A673 (cell line): ENCODE measurements at regions not wholly inside any gene's neighbourhood (a gene's known extent, or its start where the extent isn't known, plus 50 kb on each side); places are given as distances from the start of the nearest gene placed in this dataset.

Experiments
- BruUV-seq: library from RNA; stranded (reverse); fragments of 400-500 nt; replicated peaks from 2 replicates; lab custom pipeline; 2021; lab: Mats Ljungman, UMichigan
- CTCF ChIA-PET: fragments of 300-600 bp; sonication (Branson Sonifier 250); formaldehyde crosslinking; loops from one replicate; lab custom pipeline; 2022; ENCODE audit warnings: antibody characterized with exemption; lab: Charles Lee
- POLR2A ChIA-PET: fragments of 300-600 bp; sonication (Branson Sonifier 250); formaldehyde crosslinking; loops from one replicate; lab custom pipeline; 2022; ENCODE audit warnings: antibody characterized with exemption; ENCODE audit not compliant: low non-redundant PET; lab: Charles Lee
- DNase-seq: peaks from one replicate; pipeline ENCODE4 v3.0.0-alpha.2; 2015; ENCODE audit warnings: low spot score
- H3K27ac ChIP-seq: fragments of 200-600 bp; sonication (generic); 2 replicates; pipeline ENCODE4 v1.5.1; 2016; ENCODE audit warnings: mixed run types, low read depth, mild to moderate bottlenecking, mixed read lengths, antibody characterized with exemption, low read length; ENCODE audit not compliant: poor library complexity, severe bottlenecking
- H3K27me3 ChIP-seq: fragments of 200-600 bp; sonication (generic); replicated peaks from 2 replicates; pipeline ENCODE4 v1.6.1; 2017; ENCODE audit warnings: mixed run types, low read depth, mild to moderate bottlenecking, mixed read lengths, antibody characterized with exemption, low read length; ENCODE audit not compliant: insufficient read depth, poor library complexity
- H3K36me3 ChIP-seq: fragments of 200-600 bp; sonication (generic); 2 replicates; pipeline ENCODE4 v1.6.1; 2016; ENCODE audit warnings: mixed run types, mild to moderate bottlenecking, mixed read lengths, antibody characterized with exemption, low read length; ENCODE audit not compliant: insufficient read depth, poor library complexity, severe bottlenecking
- H3K4me1 ChIP-seq: fragments of 200-600 bp; sonication (generic); 2 replicates; pipeline ENCODE4 v1.6.1; 2017; ENCODE audit warnings: mixed run types, mild to moderate bottlenecking, mixed read lengths, antibody characterized with exemption, low read length; ENCODE audit not compliant: insufficient read depth, poor library complexity, severe bottlenecking
- H3K4me3 ChIP-seq: fragments of 200-600 bp; sonication (generic); 2 replicates; pipeline ENCODE4 v1.5.1; 2016; ENCODE audit warnings: low read depth, mixed run types, mild to moderate bottlenecking, mixed read lengths, low read length; ENCODE audit not compliant: poor library complexity, severe bottlenecking
- H3K9me3 ChIP-seq: fragments of 200-600 bp; sonication (generic); 2 replicates; pipeline ENCODE4 v1.6.1; 2016; ENCODE audit warnings: mixed run types, low read depth, mild to moderate bottlenecking, mixed read lengths, antibody characterized with exemption, low read length; ENCODE audit not compliant: poor library complexity, severe bottlenecking
- EZH2 ChIP-seq: fragments of 200-600 bp; sonication (generic); IDR thresholded peaks from 2 replicates; pipeline ENCODE4 v1.6.1; 2017; ENCODE audit warnings: borderline replicate concordance, low read depth, mild to moderate bottlenecking, mixed read lengths, antibody characterized with exemption, low read length; ENCODE audit not compliant: poor library complexity, severe bottlenecking
- intact Hi-C: fragments of 100-400 bp; cut with micrococcal nuclease; formaldehyde crosslinking; loops from one replicate; pipeline ENCODE4 v1.10.0; 2022; ENCODE audit not compliant: unreplicated experiment
- TF ChIP-seq, protein P1 (sequence below): fragments of 300-800, 200-600 bp; sonication (generic); conservative IDR thresholded peaks from 2 replicates; pipeline ENCODE4 v1.5.1; 2017; ENCODE audit warnings: low read depth, mild to moderate bottlenecking, antibody characterized with exemption, low read length, moderate library complexity, mixed read lengths

DNA sequence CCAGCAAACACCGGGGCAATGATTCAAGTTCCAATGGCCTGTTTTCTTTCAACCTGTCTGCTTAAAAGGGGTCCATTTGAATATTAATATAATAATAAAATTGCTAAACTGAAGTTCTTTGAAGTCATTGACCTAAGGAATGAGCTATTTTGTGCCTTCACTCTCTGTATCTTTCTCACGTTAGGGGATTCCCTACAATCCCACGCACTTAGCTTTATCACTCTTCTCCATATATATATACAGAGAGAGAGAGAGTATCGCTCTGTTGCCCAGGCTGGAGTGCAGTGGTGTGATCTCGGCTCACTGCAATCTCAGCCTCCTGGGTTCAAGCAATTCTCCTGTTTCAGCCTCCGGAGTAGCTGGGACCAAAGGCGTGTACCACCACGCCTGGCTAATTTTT is 83.9 kb upstream of the NWD2 start:
- no TSS peak for BruUV-seq
- intact Hi-C loops, result no loop called here
- no peak overlapping the region for H3K4me3 ChIP-seq
- ChIA-PET CTCF (no interaction called here), POLR2A (no interaction called here)
- no peaks in the 10 kb centered on the region for H3K27me3 ChIP-seq
- H3K4me1 ChIP-seq, result no peaks in the 10 kb centered on the region
- no peaks in the 10 kb centered on the region for H3K9me3 ChIP-seq
- no peaks in the 10 kb centered on the region for H3K36me3 ChIP-seq
- DNase-seq, result no peak
- no peak overlapping the region for H3K27ac ChIP-seq
- no peak for TF ChIP-seq EZH2
- TF ChIP-seq, protein P1, sequence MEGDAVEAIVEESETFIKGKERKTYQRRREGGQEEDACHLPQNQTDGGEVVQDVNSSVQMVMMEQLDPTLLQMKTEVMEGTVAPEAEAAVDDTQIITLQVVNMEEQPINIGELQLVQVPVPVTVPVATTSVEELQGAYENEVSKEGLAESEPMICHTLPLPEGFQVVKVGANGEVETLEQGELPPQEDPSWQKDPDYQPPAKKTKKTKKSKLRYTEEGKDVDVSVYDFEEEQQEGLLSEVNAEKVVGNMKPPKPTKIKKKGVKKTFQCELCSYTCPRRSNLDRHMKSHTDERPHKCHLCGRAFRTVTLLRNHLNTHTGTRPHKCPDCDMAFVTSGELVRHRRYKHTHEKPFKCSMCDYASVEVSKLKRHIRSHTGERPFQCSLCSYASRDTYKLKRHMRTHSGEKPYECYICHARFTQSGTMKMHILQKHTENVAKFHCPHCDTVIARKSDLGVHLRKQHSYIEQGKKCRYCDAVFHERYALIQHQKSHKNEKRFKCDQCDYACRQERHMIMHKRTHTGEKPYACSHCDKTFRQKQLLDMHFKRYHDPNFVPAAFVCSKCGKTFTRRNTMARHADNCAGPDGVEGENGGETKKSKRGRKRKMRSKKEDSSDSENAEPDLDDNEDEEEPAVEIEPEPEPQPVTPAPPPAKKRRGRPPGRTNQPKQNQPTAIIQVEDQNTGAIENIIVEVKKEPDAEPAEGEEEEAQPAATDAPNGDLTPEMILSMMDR, result no peak

GRCh38 chr4:37165844-37166243 is 78.7 kb upstream of the NWD2 start:
- Histone ChIP-seq H3K36me3 (no peaks in the 10 kb centered on the region), H3K4me3 (no peak overlapping the region), H3K9me3 (no peaks in the 10 kb centered on the region), H3K27ac (no peak overlapping the region), H3K27me3 (no peaks in the 10 kb centered on the region), H3K4me1 (no peaks in the 10 kb centered on the region)
- no peak for TF ChIP-seq EZH2
- TF ChIP-seq, protein P1, result no peak
- POLR2A ChIA-PET, result no interaction called here
- no TSS peak for BruUV-seq
- no peak for DNase-seq
- intact Hi-C loops, result no loop called here
- CTCF ChIA-PET, result no interaction called here

DNA sequence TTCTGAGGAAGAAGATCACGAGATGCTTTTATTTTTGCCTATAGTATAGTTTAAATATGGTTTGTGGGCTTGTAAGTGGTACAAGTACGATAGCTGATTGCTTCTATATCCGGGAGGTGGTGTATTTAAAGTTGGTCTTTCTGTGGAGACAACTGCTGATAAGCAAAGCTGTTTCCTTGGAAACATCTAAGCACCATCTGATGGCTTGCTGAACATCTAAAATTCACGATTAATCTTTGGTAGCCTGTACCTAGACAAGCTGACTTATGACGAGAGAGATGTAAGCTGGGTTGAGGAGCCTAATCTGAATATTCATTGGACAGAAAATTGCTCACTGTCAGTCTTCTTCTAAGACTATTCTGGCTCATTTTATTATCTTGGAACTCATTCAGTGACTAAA is 74.6 kb upstream of the NWD2 start:
- BruUV-seq, result no TSS peak
- Histone ChIP-seq H3K4me3 (no peak overlapping the region), H3K36me3 (no peaks in the 10 kb centered on the region), H3K27ac (no peak overlapping the region), H3K4me1 (no peaks in the 10 kb centered on the region), H3K9me3 (no peaks in the 10 kb centered on the region), H3K27me3 (no peaks in the 10 kb centered on the region)
- no peak for DNase-seq
- ChIA-PET POLR2A (interaction anchor here (0.7 kb wide), 1 partner anchor 17 kb away, joined by 3 read pairs; no protein-coding TSS in a partner anchor), CTCF (no interaction called here)
- intact Hi-C loops, result no loop called here
- no peak for TF ChIP-seq EZH2
- TF ChIP-seq, protein P1, result no peak
